ENCODE measurements at regions not wholly inside any gene's neighbourhood (a gene's known extent, or its start where the extent isn't known, plus 50 kb on each side); places are given as distances from the start of the nearest gene placed in this dataset.

GRCh38 chr15:85312486-85312885 lies 67.9 kb upstream of the AKAP13 start:
- no peak for DNase-seq

- no peak for DNase-seq
These were observed 67.5 kb upstream of the AKAP13 start for GRCh38 chr15:85312929-85313331.

- no peak for DNase-seq
These were observed 67.1 kb upstream of the AKAP13 start for GRCh38 chr15:85313339-85313738.

- DNase-seq, result no peak
These were observed 66.3 kb upstream of the AKAP13 start for GRCh38 chr15:85314146-85314545.

DNA sequence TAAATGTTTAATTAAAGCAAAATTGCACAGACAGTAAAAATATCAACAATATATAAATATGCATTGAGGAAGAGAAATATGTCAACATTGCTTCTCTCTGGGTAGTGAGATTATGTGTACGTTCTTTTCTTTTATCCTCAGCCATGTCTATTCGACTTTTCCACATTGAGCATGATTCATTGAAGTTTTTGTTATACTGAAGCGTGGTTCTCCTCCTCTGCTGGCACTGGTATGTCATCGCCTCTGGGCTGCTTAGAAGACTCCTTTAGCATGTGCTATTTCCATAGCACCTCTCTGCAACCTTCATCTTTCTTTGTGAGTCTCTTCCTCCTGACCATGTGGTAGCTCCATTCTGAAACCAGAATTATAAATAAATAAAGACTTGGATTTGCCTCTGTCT lies 65.8 kb upstream of the AKAP13 start:
- DNase-seq, result no peak

DNA sequence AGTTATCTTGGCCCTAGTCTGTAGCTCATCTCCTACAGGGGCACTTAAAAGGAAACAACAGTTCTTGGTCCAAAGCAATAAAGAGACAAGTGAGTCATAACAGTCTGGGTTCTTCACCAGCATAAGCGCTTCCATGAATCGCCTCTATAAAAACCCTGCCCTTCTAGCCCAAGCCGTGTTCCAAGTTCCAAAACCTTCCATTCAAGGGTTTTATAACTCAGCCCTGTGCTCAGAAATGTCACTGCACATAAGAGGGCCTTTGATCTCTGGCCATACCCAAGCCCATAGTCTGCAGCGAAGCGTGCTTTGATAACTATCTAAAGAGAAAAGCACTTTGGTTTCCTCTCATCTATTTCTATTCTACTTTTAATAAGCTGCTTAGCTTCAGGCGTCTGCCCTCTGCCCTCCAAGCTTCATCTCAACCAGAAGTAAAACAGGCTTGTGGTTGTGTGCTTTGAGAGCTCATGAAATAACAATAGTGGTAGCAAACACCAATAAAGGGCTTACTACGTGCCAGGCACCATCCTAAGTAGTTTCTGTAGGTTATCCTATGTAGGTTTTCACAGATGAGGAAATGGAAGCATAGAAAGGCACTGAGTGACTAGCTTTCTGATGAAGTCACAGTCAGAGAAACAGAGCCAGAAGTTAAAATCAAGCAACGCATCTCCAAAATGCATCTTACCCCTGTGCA lies 64.0 kb upstream of the AKAP13 start:
- DNase-seq, result no peak

- no peak for DNase-seq
These were observed 62.2 kb upstream of the AKAP13 start for GRCh38 chr15:85318048-85318731.

GRCh38 chr15:85318732-85319076 lies 61.7 kb upstream of the AKAP13 start:
- no peak for DNase-seq

GRCh38 chr15:85324202-85324601 lies 56.2 kb upstream of the AKAP13 start:
- DNase-seq, result no peak

DNA sequence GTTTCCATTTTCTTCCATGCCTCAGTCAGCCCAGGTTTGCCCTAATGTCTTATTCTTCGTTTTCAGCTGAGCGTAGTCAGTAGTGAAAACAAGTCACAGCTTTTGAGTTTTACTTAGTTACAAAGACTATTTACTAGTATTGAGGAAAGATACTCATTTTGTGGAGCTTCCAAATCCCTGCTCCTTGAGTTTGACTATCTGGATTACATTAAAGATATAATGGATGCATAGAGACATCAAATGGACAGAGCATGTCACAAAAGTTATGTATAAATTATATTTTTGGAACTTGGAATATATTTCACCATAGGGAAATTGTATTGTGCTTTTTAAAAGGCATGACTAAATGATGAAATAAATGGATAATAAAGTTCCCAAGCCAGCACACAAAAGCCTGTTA lies 54.6 kb upstream of the AKAP13 start:
- DNase-seq, result no peak

DNA sequence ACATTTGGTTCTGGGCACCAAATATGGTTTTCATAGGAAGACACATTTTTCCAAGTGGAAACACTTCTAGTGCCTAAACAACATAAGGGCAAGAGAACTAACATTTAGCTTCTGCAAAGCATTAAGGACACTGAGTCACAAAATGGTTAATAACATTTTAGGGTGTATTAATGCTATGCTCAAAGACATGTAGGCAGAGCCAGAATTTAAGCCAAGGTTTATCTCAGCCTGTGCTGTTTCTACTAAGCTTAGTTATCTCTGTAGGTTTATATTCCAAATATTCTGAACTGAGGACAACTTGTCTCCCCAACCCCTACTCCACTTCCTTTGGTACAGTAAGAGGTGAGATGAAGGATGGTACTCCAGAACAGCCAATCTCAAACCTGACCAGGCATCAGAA lies 54.1 kb upstream of the AKAP13 start:
- DNase-seq, result no peak

GRCh38 chr15:85327820-85328219 lies 52.6 kb upstream of the AKAP13 start:
- no peak for DNase-seq

GRCh38 chr15:85329561-85330422 lies 50.6 kb upstream of the AKAP13 start:
- peak; percentile 76 for DNase-seq
